BLaER1 treated with 17β-estradiol and CSF1 and Interleukin-3, amounts not matched to agents 10 nM and 100 nM (cell line): ENCODE measurements at regions not wholly inside any gene's neighbourhood (a gene's known extent, or its start where the extent isn't known, plus 50 kb on each side); places are given as distances from the start of the nearest gene placed in this dataset.

ENCODE experiments used
- H3K27ac ChIP-seq, 11 experiments: shearing (Covaris generic); formaldehyde crosslinking; 2 replicates each; pipeline ENCODE4 v1.8.1; 2022
- H3K27me3 ChIP-seq, 11 experiments: shearing (Covaris generic); formaldehyde crosslinking; 2 replicates each; pipeline ENCODE4 v1.8.1; 2022
- H3K36me3 ChIP-seq, 11 experiments: shearing (Covaris generic); formaldehyde crosslinking; 2 replicates each; pipeline ENCODE4 v1.8.1; 2022
- H3K4me1 ChIP-seq, 10 experiments: shearing (Covaris generic); formaldehyde crosslinking; 2 replicates each; pipeline ENCODE4 v1.8.1; 2022
- H3K4me2 ChIP-seq, 11 experiments: shearing (Covaris generic); formaldehyde crosslinking; 2 replicates each; pipeline ENCODE4 v1.8.1; 2022
- H3K4me3 ChIP-seq, 10 experiments: shearing (Covaris generic); formaldehyde crosslinking; 2 replicates each; pipeline ENCODE4 v1.8.1; 2022
- H3K9ac ChIP-seq, 11 experiments: shearing (Covaris generic); formaldehyde crosslinking; 2 replicates each; pipeline ENCODE4 v1.8.1; 2022
- H3K9me3 ChIP-seq, 11 experiments: shearing (Covaris generic); formaldehyde crosslinking; replicated peaks in 1 of 11; 2 replicates each; pipeline ENCODE4 v1.8.1; 2022
- H4K20me1 ChIP-seq, 11 experiments: shearing (Covaris generic); formaldehyde crosslinking; 2 replicates each; pipeline ENCODE4 v1.8.1; 2022
- Cebpa-rat ChIP-seq, 11 experiments: shearing (Covaris generic); IDR thresholded peaks; 2 replicates each; pipeline ENCODE4 v1.8.1; 2022

- Histone ChIP-seq H3K9me3 (peaks cover 0 to 17% (median 4%) of the 10 kb centered on the region in 11 experiments; a peak in 10 of 22 replicates), H3K9ac (no peak overlapping the region), H3K4me3 (no peak overlapping the region), H3K4me1 (no peaks in the 10 kb centered on the region), H3K4me2 (no peak overlapping the region), H3K36me3 (no peaks in the 10 kb centered on the region), H3K27me3 (no peaks in the 10 kb centered on the region), H3K27ac (no peak overlapping the region), H4K20me1 (no peaks in the 10 kb centered on the region)
- no peak for TF ChIP-seq Cebpa-rat (IDR thresholded peaks at IDR 0.05)
Observed at GRCh38 chr10:113345826-113346624, 206.8 kb upstream of the HABP2 start.

- H3K4me1 ChIP-seq = no peaks in the 10 kb centered on the region
- H4K20me1 ChIP-seq = no peaks in the 10 kb centered on the region
- no peak for TF ChIP-seq Cebpa-rat (IDR thresholded peaks at IDR 0.05)
- H3K9me3 ChIP-seq = peaks cover 0 to 10% (median 0%) of the 10 kb centered on the region in 11 experiments; a peak in 5 of 22 replicates
- H3K36me3 ChIP-seq = no peaks in the 10 kb centered on the region
- no peak overlapping the region for H3K4me3 ChIP-seq
- no peak overlapping the region for H3K9ac ChIP-seq
- no peak overlapping the region for H3K27ac ChIP-seq
- H3K4me2 ChIP-seq = no peak overlapping the region
- H3K27me3 ChIP-seq = no peaks in the 10 kb centered on the region
Observed at GRCh38 chr10:113347508-113347907, 205.3 kb upstream of the HABP2 start.

- Histone ChIP-seq H3K27me3 (no peaks in the 10 kb centered on the region), H3K4me3 (no peak overlapping the region), H3K4me1 (no peaks in the 10 kb centered on the region), H3K9me3 (peaks cover 0 to 10% (median 0%) of the 10 kb centered on the region in 11 experiments; a peak in 5 of 22 replicates), H4K20me1 (no peaks in the 10 kb centered on the region), H3K9ac (no peak overlapping the region), H3K36me3 (no peaks in the 10 kb centered on the region), H3K4me2 (no peak overlapping the region), H3K27ac (no peak overlapping the region)
- no peak for TF ChIP-seq Cebpa-rat (IDR thresholded peaks at IDR 0.05)
Observed at GRCh38 chr10:113348694-113349093, 204.2 kb upstream of the HABP2 start.

- Histone ChIP-seq H3K27ac (no peak overlapping the region), H3K36me3 (no peaks in the 10 kb centered on the region), H3K9ac (no peak overlapping the region), H3K4me3 (no peak overlapping the region), H3K9me3 (peaks cover 0 to 10% (median 0%) of the 10 kb centered on the region in 11 experiments; a peak in 5 of 22 replicates), H3K4me2 (no peak overlapping the region), H4K20me1 (no peaks in the 10 kb centered on the region), H3K27me3 (no peaks in the 10 kb centered on the region), H3K4me1 (no peaks in the 10 kb centered on the region)
- TF ChIP-seq Cebpa-rat (IDR thresholded peaks at IDR 0.05) = no peak
Observed at GRCh38 chr10:113350311-113351040, 202.4 kb upstream of the HABP2 start.

GRCh38 chr10:113354711-113355110 lies 198.1 kb upstream of the HABP2 start:
- TF ChIP-seq Cebpa-rat (IDR thresholded peaks at IDR 0.05) = no peak
- H4K20me1 ChIP-seq = no peaks in the 10 kb centered on the region

GRCh38 chr10:113356794-113357680 lies 195.8 kb upstream of the HABP2 start:
- H3K9me3 ChIP-seq = no peaks in the 10 kb centered on the region
- H4K20me1 ChIP-seq = no peaks in the 10 kb centered on the region
- no peak overlapping the region for H3K27ac ChIP-seq
- peaks cover 0 to 17% (median 10%) of the 10 kb centered on the region in 10 experiments; a peak in 14 of 20 replicates for H3K4me1 ChIP-seq
- no peak overlapping the region for H3K9ac ChIP-seq
- H3K4me3 ChIP-seq = no peak overlapping the region
- H3K4me2 ChIP-seq = no peak overlapping the region
- H3K27me3 ChIP-seq = no peaks in the 10 kb centered on the region
- H3K36me3 ChIP-seq = no peaks in the 10 kb centered on the region
- no peak for TF ChIP-seq Cebpa-rat (IDR thresholded peaks at IDR 0.05)

More at GRCh38 chr10:113354711-113355110, 198.1 kb upstream of the HABP2 start:
- Histone ChIP-seq H3K27ac (no peak overlapping the region), H3K9ac (no peak overlapping the region), H3K4me2 (no peak overlapping the region), H3K4me3 (no peak overlapping the region), H3K27me3 (no peaks in the 10 kb centered on the region), H3K36me3 (no peaks in the 10 kb centered on the region), H3K9me3 (no peaks in the 10 kb centered on the region), H3K4me1 (no peaks in the 10 kb centered on the region)

GRCh38 chr10:113357681-113358300 lies 195.1 kb upstream of the HABP2 start:
- Histone ChIP-seq H3K9me3 (no peaks in the 10 kb centered on the region), H3K27ac (no peak overlapping the region), H4K20me1 (no peaks in the 10 kb centered on the region), H3K4me3 (no peak overlapping the region), H3K4me1 (peaks cover 7 to 24% (median 18%) of the 10 kb centered on the region in 10 experiments; a peak in 19 of 20 replicates), H3K9ac (no peak overlapping the region), H3K27me3 (no peaks in the 10 kb centered on the region), H3K4me2 (no peak overlapping the region), H3K36me3 (no peaks in the 10 kb centered on the region)
- no peak for TF ChIP-seq Cebpa-rat (IDR thresholded peaks at IDR 0.05)

- Histone ChIP-seq H4K20me1 (no peaks in the 10 kb centered on the region), H3K9me3 (no peaks in the 10 kb centered on the region), H3K4me1 (peaks cover 8 to 33% (median 21%) of the 10 kb centered on the region in 10 experiments; a peak in 19 of 20 replicates), H3K27ac (no peak overlapping the region), H3K36me3 (no peaks in the 10 kb centered on the region), H3K9ac (no peak overlapping the region), H3K4me2 (no peak overlapping the region), H3K27me3 (no peaks in the 10 kb centered on the region), H3K4me3 (no peak overlapping the region)
- TF ChIP-seq Cebpa-rat (IDR thresholded peaks at IDR 0.05) = no peak
Observed at GRCh38 chr10:113359655-113360054, 193.2 kb upstream of the HABP2 start.
